ENCODE measurements at regions not wholly inside any gene's neighbourhood (a gene's known extent, or its start where the extent isn't known, plus 50 kb on each side); places are given as distances from the start of the nearest gene placed in this dataset.

GRCh38 chr5:172505403-172505759 lies 51.1 kb upstream of the SH3PXD2B start:
- no peak for TF ChIP-seq CTCF (IDR thresholded peaks at IDR 0.05)
- TF ChIP-seq POLR2A (IDR thresholded peaks at IDR 0.05): no peak
